ENCODE measurements at regions not wholly inside any gene's neighbourhood (a gene's known extent, or its start where the extent isn't known, plus 50 kb on each side); places are given as distances from the start of the nearest gene placed in this dataset.

GRCh38 chr3:104901396-104901795 lies 465.3 kb upstream of the ALCAM start:
- H3K4me1 ChIP-seq: no peaks in the 10 kb centered on the region

GRCh38 chr3:104903064-104903463 lies 463.6 kb upstream of the ALCAM start:
- H3K4me1 ChIP-seq: no peaks in the 10 kb centered on the region
- TF ChIP-seq CTCF (IDR thresholded peaks at IDR 0.05): no peak
- H3K36me3 ChIP-seq: no peaks in the 10 kb centered on the region
- H3K27me3 ChIP-seq: no peaks in the 10 kb centered on the region
- H3K9me3 ChIP-seq: peaks cover 0 to 15% of the 10 kb centered on the region in 2 donors
- H3K4me3 ChIP-seq: no peak overlapping the region
- H3K27ac ChIP-seq: no peak overlapping the region
- no peak for DNase-seq (ENCODE audit: low spot score in 2 of 2)
- intact Hi-C loops (cut with DNase I): no loop called here

More at GRCh38 chr3:104901396-104901795, 465.3 kb upstream of the ALCAM start:
- TF ChIP-seq CTCF (IDR thresholded peaks at IDR 0.05): no peak
- Histone ChIP-seq H3K36me3 (no peaks in the 10 kb centered on the region), H3K27me3 (no peaks in the 10 kb centered on the region), H3K9me3 (peaks cover 0 to 15% of the 10 kb centered on the region in 2 donors), H3K4me3 (no peak overlapping the region), H3K27ac (no peak overlapping the region)
- intact Hi-C loops (cut with DNase I): no loop called here
- no peak for DNase-seq (ENCODE audit: low spot score in 2 of 2)

- no peaks in the 10 kb centered on the region for H3K36me3 ChIP-seq
- intact Hi-C loops (cut with DNase I): no loop called here
- peaks cover 0 to 3% of the 10 kb centered on the region in 2 donors for H3K4me1 ChIP-seq
- no peaks in the 10 kb centered on the region for H3K27me3 ChIP-seq
- peaks cover 0 to 15% of the 10 kb centered on the region in 2 donors for H3K9me3 ChIP-seq
- no peak overlapping the region for H3K27ac ChIP-seq
- TF ChIP-seq CTCF (IDR thresholded peaks at IDR 0.05): no peak
- DNase-seq (ENCODE audit: low spot score in 2 of 2): no peak
- H3K4me3 ChIP-seq: no peak overlapping the region
Measured at GRCh38 chr3:104906001-104906639, 460.6 kb upstream of the ALCAM start.

GRCh38 chr3:104907507-104907906 lies 459.2 kb upstream of the ALCAM start:
- Histone ChIP-seq H3K4me1 (peaks cover 0 to 3% of the 10 kb centered on the region in 2 donors), H3K9me3 (peaks cover 0 to 15% of the 10 kb centered on the region in 2 donors), H3K4me3 (no peak overlapping the region), H3K27ac (peak overlapping the region in 1 of 2 donors; percentile 56), H3K36me3 (no peaks in the 10 kb centered on the region), H3K27me3 (no peaks in the 10 kb centered on the region)
- no peak for DNase-seq (ENCODE audit: low spot score in 2 of 2)
- no peak for TF ChIP-seq CTCF (IDR thresholded peaks at IDR 0.05)
- intact Hi-C loops (cut with DNase I): loop anchor here (1.0 kb wide), 1 partner anchor 459 kb away; the partner anchor contains the start of gene ALCAM

GRCh38 chr3:104908761-104909160 lies 457.9 kb upstream of the ALCAM start:
- H3K36me3 ChIP-seq: no peaks in the 10 kb centered on the region
- no peak overlapping the region for H3K4me3 ChIP-seq
- H3K9me3 ChIP-seq: peaks cover 0 to 3% of the 10 kb centered on the region in 2 donors
- intact Hi-C loops (cut with DNase I): no loop called here
- DNase-seq (ENCODE audit: low spot score in 2 of 2): no peak
- H3K4me1 ChIP-seq: peaks cover 0 to 3% of the 10 kb centered on the region in 2 donors
- peak overlapping the region; percentile 2 to 35 for H3K27ac ChIP-seq
- TF ChIP-seq CTCF (IDR thresholded peaks at IDR 0.05): no peak
- no peaks in the 10 kb centered on the region for H3K27me3 ChIP-seq

All from ascending aorta (tissue), 2 donors.